Osteoblast (primary cell): ENCODE measurements at regions not wholly inside any gene's neighbourhood (a gene's known extent, or its start where the extent isn't known, plus 50 kb on each side); places are given as distances from the start of the nearest gene placed in this dataset.

Experiments
- DNase-seq: peaks from one replicate; pipeline ENCODE4 v3.0.0; 2011; ENCODE audit warnings: low spot score, mixed read lengths; ENCODE audit not compliant: insufficient read length; ENCODE audit errors: missing footprints
- H2AFZ ChIP-seq: 2 replicates; pipeline ENCODE4 v1.6.0; 2011; ENCODE audit warnings: mild to moderate bottlenecking, low read length
- H3K27ac ChIP-seq: 2 replicates; pipeline ENCODE4 v1.5.1; 2011; ENCODE audit warnings: mild to moderate bottlenecking, low read depth, low read length, moderate library complexity
- H3K27me3 ChIP-seq: 2 replicates; pipeline ENCODE4 v1.6.0; 2012; ENCODE audit warnings: mild to moderate bottlenecking, control low read depth, inconsistent platforms, low read length, moderate library complexity; ENCODE audit not compliant: insufficient read depth
- H3K36me3 ChIP-seq: 2 replicates; pipeline ENCODE4 v1.5.1; 2011; ENCODE audit warnings: mild to moderate bottlenecking, low read length, control low read depth, moderate library complexity; ENCODE audit not compliant: insufficient read depth
- H3K4me1 ChIP-seq: 2 replicates; pipeline ENCODE4 v1.5.1; 2011; ENCODE audit warnings: mild to moderate bottlenecking, low read length, control low read depth, moderate library complexity; ENCODE audit not compliant: insufficient read depth
- H3K4me2 ChIP-seq: 2 replicates; pipeline ENCODE4 v1.6.0; 2011; ENCODE audit warnings: mild to moderate bottlenecking, low read length; ENCODE audit not compliant: insufficient read depth
- H3K4me3 ChIP-seq: fragments of 200-600 bp; sonication (generic); 3 replicates; pipeline ENCODE4 v1.5.1; 2012; ENCODE audit warnings: mild to moderate bottlenecking, low read length, inconsistent platforms; ENCODE audit not compliant: insufficient read depth
- H3K79me2 ChIP-seq: 2 replicates; pipeline ENCODE4 v1.6.0; 2012; ENCODE audit warnings: mild to moderate bottlenecking, low read length, control low read depth, inconsistent platforms; ENCODE audit not compliant: insufficient read depth
- H3K9me3 ChIP-seq: 2 replicates; pipeline ENCODE4 v1.5.1; 2011; ENCODE audit warnings: low read depth, low read length, control low read depth
- H4K20me1 ChIP-seq: 2 replicates; pipeline ENCODE4 v1.6.0; 2012; ENCODE audit warnings: mild to moderate bottlenecking, low read length, control low read depth; ENCODE audit not compliant: insufficient read depth
- TF ChIP-seq, protein P1 (sequence below): IDR thresholded peaks from 2 replicates; pipeline ENCODE4 v1.5.1; 2011; ENCODE audit warnings: mild to moderate bottlenecking, low read depth, low read length, moderate library complexity; ENCODE audit errors: extremely low read depth

DNA sequence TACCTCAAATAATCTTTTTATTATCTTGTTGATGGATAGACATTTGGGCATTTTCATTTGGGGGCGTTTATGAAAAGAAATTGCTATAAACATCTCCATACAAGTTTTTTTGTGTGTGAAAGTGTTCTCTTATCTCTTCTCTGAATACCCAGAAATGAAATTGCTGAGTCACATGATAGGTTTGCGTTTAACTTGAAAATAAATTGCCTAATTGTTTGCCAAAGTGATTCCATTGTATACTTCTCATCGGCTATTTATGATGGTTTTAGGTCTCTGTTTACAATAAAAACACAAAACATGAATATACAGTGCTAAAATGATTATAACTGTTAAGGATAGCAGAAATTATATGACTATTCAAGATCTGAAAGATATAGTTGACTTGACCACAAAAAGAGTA is 361.7 kb downstream of the TAF11L14 start:
- Histone ChIP-seq H4K20me1 (no peaks in the 10 kb centered on the region), H3K4me1 (no peaks in the 10 kb centered on the region), H3K9me3 (no peaks in the 10 kb centered on the region), H3K27ac (no peak overlapping the region), H3K4me2 (no peak overlapping the region), H3K36me3 (no peaks in the 10 kb centered on the region), H3K27me3 (no peaks in the 10 kb centered on the region), H2AFZ (no peak overlapping the region), H3K79me2 (no peaks in the 10 kb centered on the region), H3K4me3 (no peak overlapping the region)
- TF ChIP-seq, protein P1, sequence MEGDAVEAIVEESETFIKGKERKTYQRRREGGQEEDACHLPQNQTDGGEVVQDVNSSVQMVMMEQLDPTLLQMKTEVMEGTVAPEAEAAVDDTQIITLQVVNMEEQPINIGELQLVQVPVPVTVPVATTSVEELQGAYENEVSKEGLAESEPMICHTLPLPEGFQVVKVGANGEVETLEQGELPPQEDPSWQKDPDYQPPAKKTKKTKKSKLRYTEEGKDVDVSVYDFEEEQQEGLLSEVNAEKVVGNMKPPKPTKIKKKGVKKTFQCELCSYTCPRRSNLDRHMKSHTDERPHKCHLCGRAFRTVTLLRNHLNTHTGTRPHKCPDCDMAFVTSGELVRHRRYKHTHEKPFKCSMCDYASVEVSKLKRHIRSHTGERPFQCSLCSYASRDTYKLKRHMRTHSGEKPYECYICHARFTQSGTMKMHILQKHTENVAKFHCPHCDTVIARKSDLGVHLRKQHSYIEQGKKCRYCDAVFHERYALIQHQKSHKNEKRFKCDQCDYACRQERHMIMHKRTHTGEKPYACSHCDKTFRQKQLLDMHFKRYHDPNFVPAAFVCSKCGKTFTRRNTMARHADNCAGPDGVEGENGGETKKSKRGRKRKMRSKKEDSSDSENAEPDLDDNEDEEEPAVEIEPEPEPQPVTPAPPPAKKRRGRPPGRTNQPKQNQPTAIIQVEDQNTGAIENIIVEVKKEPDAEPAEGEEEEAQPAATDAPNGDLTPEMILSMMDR = no peak
- no peak for DNase-seq

DNA sequence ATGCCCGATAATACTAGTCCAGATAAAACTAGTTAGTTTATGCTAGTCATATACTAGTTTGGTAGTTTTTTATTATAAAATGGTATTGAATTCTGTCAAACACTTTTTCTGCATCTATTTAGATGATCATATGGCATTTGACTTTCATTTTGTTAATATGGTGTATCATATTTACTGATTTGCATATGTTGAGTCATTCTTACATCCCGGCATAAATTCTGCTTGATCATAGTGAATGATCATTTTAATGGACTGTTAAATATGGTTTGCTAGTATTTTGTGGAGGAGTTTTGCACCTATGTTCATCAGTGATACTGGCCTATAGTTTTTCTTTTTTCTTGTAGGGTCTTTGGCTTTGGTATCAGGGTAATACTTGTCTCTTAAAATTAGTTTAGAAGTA is 365.6 kb downstream of the TAF11L14 start:
- no peak for DNase-seq
- Histone ChIP-seq H3K9me3 (no peaks in the 10 kb centered on the region), H3K4me3 (no peak overlapping the region), H3K27me3 (no peaks in the 10 kb centered on the region), H2AFZ (no peak overlapping the region), H3K27ac (no peak overlapping the region), H3K79me2 (no peaks in the 10 kb centered on the region), H3K4me2 (no peak overlapping the region), H3K36me3 (no peaks in the 10 kb centered on the region), H4K20me1 (no peaks in the 10 kb centered on the region), H3K4me1 (no peaks in the 10 kb centered on the region)
- TF ChIP-seq, protein P1 = no peak

GRCh38 chr5:18000744-18001143 is 366.5 kb downstream of the TAF11L14 start:
- Histone ChIP-seq H3K9me3 (no peaks in the 10 kb centered on the region), H3K27me3 (no peaks in the 10 kb centered on the region), H2AFZ (no peak overlapping the region), H3K79me2 (no peaks in the 10 kb centered on the region), H3K4me3 (no peak overlapping the region), H3K27ac (no peak overlapping the region), H4K20me1 (no peaks in the 10 kb centered on the region), H3K4me1 (no peaks in the 10 kb centered on the region), H3K4me2 (no peak overlapping the region), H3K36me3 (no peaks in the 10 kb centered on the region)
- TF ChIP-seq, protein P1 = no peak
- DNase-seq = no peak

- H3K4me2 ChIP-seq = no peak overlapping the region
- H3K9me3 ChIP-seq = no peaks in the 10 kb centered on the region
- H2AFZ ChIP-seq = no peak overlapping the region
- no peaks in the 10 kb centered on the region for H3K27me3 ChIP-seq
- no peak for DNase-seq
- no peaks in the 10 kb centered on the region for H3K36me3 ChIP-seq
- TF ChIP-seq, protein P1 = no peak
- H3K27ac ChIP-seq = no peak overlapping the region
- no peaks in the 10 kb centered on the region for H3K79me2 ChIP-seq
- H3K4me3 ChIP-seq = no peak overlapping the region
- H4K20me1 ChIP-seq = no peaks in the 10 kb centered on the region
- H3K4me1 ChIP-seq = no peaks in the 10 kb centered on the region
Observed at GRCh38 chr5:18003312-18003711, 369.1 kb downstream of the TAF11L14 start.
